ENCODE measurements at regions not wholly inside any gene's neighbourhood (a gene's known extent, or its start where the extent isn't known, plus 50 kb on each side); places are given as distances from the start of the nearest gene placed in this dataset.

GRCh38 chr3:82261637-82262036, 500.2 kb upstream of the GBE1 start:
- TF ChIP-seq USF1 (IDR thresholded peaks at IDR 0.05) (no peak), REST (IDR thresholded peaks at IDR 0.05; ENCODE audit: low read depth) (no peak), YY1 (IDR thresholded peaks at IDR 0.05; ENCODE audit: low read depth) (no peak), TEAD4 (IDR thresholded peaks at IDR 0.05) (no peak)
